Uterus (tissue), 2 donors: ENCODE measurements at regions not wholly inside any gene's neighbourhood (a gene's known extent, or its start where the extent isn't known, plus 50 kb on each side); places are given as distances from the start of the nearest gene placed in this dataset.

Experiments used
- POLR2A ChIP-seq, 2 donors: fragments of 450-650 bp; IDR thresholded peaks; one replicate each; pipeline ENCODE4 v1.6.1; 2016; ENCODE audit warnings: antibody characterized with exemption in 2 of 2, mild to moderate bottlenecking in 1 of 2, moderate library complexity in 1 of 2
- TF ChIP-seq, protein P1 (sequence below), 4 experiments: fragments of 200-600 bp in 2 of 4; fragments of 450-650 bp in 2 of 4; sonication (generic) in 2 of 4; IDR thresholded peaks; one replicate each; pipeline ENCODE4 v1.5.1; 2016 to 2019; ENCODE audit warnings: antibody characterized with exemption in 4 of 4, mild to moderate bottlenecking in 2 of 4, moderate library complexity in 1 of 4

DNA sequence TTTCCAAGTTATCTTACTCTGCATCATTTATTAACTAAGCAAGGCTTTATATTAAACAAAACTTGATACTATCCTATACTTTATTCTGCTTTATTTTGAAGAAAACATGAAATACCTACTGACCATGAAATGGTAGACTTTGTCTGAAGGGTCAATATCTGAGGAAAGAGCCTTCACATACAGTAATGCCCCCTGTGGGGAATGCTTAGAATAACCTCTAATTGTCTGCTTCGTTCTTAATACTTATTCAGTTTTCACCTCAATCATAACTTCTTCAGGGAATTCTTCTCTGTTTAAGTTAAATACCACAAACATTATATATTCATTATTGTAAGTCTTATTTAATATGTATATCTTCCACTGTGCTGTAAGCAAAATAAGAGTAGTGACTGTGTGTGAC is 498.9 kb upstream of the MANEA start:
- TF ChIP-seq, protein P1, sequence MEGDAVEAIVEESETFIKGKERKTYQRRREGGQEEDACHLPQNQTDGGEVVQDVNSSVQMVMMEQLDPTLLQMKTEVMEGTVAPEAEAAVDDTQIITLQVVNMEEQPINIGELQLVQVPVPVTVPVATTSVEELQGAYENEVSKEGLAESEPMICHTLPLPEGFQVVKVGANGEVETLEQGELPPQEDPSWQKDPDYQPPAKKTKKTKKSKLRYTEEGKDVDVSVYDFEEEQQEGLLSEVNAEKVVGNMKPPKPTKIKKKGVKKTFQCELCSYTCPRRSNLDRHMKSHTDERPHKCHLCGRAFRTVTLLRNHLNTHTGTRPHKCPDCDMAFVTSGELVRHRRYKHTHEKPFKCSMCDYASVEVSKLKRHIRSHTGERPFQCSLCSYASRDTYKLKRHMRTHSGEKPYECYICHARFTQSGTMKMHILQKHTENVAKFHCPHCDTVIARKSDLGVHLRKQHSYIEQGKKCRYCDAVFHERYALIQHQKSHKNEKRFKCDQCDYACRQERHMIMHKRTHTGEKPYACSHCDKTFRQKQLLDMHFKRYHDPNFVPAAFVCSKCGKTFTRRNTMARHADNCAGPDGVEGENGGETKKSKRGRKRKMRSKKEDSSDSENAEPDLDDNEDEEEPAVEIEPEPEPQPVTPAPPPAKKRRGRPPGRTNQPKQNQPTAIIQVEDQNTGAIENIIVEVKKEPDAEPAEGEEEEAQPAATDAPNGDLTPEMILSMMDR (IDR thresholded peaks at IDR 0.05), result no peak
- TF ChIP-seq POLR2A (IDR thresholded peaks at IDR 0.05), result no peak
